HT1080 (cell line): ENCODE measurements at regions not wholly inside any gene's neighbourhood (a gene's known extent, or its start where the extent isn't known, plus 50 kb on each side); places are given as distances from the start of the nearest gene placed in this dataset.

ENCODE experiments used
- DNase-seq: peaks from one replicate; pipeline ENCODE4 v3.0.0-alpha.2; 2015; ENCODE audit warnings: low read depth

DNA sequence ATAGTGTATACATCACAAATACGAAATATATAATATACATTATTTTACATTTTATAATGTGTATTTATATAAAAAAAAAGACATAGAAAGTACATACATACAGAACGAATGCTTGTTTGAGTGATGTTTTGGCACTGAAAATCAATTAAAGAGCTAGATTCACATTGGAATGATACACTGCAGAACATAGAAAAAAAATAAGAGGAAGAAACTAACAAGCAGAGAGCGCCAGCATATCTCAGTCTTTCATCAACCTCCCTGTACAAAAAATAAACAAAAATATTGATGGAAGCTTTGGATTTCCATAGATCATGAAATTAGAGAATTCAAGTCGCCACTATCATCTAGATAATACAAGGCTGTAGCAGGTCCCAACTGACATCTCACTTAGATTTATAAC is 420.6 kb downstream of the CENPC start:
- DNase-seq = no peak

DNA sequence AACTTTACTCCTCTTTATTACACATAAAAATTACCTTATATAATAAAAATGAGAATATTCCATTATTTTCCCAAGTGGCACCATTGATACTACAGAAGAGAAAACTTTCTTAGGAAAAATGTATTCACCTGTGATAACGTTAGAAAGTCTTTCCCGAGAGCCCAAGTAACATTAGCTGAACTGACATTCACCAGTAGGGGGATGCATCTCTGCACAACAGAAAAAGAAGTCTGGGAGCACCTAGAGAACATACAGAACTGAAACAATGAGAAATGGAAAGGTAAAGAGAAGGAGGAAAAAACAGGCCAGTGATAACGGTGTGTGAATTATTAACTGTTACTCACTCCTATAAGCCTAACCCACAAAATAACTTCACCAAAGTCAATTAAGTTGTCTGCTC is 423.3 kb downstream of the CENPC start:
- DNase-seq = peak; percentile 24

DNA sequence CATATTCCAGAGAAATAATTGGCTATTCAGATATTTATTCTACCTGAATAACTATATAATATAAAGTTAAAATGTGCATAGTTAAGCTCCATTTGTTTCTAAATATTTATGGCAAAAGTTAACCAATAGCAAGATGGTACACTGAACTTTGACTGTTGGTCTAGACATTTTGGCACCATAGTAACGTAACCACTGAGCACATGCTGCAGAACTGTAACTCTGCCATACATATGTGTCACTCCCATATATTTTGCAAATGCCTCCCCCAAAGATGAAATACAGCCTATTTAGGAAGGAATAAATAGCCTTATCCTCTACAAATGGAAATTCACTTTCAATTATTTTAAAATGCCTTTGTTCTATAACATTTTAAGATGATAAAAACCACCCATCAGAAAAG is 424.9 kb downstream of the CENPC start:
- DNase-seq = no peak

DNA sequence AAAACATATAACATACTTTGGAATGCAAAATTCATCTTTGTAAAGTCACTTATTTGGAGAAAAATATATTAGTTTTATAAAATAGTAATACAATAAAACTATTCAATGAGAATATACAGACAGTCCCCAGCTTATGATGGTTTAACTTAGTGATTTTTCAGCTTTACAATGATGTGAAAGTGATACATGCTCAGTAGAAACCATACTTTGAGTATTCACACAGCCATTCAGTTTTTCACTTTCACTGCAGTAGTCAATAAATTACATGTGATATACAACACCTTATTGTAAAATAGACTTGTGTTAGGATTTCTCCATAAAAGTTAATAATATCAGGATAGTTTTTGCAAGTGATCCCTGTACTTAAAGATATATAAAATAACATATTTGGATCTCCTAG is 436.0 kb downstream of the CENPC start:
- DNase-seq = no peak

DNA sequence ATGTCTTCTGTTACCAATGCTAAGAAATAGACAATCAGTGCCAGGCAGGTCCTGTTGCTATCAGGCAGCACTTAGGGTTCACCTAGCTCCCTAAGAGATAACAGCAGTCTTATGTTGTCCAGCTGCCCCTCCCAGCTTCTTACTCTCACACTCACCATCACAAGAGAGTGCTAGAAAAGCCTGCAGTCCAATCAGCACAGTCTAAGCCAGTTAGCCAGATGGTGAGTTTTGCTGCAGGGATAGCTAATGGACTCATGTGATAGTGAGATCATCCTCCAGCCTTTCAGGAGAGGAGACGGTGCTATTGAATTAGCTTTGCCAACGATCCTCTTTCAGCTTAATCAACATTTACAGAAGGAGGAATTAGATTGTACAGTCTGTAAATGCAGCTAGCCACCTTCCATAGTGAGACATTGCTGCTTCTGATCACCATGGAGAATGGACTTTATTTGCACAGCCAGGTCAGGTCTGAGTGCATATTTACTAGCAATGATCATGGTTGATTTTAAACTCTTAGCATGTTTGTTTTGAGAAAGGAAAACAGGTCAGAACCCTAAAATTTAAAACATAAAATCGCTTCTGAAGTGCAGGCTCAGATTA is 438.3 kb downstream of the CENPC start:
- DNase-seq = no peak

DNA sequence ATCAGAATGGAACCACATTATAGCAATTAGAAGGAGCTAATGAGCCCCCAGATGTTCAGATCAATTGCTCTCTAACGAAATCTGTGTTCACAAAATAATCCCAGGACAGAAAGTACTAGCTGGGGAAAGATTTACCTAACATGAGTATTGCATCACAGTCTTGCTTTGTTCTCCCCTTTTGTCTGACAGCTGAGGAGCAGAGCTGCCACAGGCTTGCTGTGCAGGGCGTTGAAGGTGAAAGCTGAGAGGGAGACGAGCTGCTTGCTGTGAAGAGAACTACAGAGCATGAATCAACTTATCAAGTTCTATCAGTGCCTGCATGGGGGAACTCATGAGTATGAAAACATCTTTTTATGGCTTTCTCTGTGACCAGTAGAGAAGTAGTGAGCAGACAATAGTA is 441.2 kb downstream of the CENPC start:
- DNase-seq = no peak

DNA sequence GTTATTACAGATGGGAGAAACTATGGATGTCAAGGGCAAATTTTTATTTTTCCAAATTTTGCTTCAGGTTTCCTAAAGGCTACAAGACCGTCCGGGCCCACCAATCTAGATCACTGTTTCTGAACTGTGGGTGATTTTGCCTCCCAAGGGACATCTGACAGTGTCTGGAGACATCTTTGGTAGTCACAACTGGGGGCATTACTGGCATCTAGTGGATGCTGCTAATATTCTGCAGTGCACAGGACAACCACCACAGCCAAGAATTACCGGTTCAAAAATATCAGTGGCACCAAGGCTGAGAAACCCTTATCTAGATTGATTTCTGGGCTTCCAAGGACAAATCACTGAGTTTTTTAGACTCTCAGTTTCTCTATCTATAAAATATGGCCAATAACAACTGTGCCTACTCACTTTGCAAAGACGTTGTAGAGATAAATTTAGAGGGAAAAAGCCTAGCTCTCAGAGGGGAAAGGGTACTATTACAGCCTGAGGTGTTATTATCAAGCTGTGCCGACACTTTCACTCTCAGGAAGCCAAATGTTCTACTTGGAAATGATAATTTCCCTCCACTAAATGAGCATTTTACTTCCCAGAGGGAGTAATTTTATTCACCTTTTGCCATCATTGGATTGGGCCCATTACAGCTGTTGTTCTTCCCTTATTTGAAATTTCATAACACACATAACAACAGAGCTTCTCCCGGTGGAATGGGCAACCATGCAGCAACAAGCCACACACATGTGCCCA is 442.1 kb downstream of the CENPC start:
- no peak for DNase-seq

DNA sequence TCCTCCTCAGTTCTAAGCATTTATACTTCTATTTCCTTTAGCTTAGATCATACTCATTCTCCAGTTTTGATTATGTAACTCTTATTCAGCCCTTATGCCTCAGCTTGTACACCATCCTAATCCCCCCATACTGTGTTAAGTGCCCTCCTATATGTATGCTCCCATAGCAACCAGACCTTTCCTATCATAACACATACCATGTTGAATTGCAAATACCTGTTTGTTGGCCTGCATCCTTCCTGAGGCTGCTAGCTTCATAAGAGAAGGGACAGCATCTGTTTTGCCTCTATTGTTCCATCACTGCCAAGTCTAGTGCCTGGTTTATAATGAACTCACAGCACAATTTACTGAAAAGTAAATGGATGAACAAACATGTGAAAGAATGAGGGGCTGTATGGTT is 443.7 kb downstream of the CENPC start:
- no peak for DNase-seq

DNA sequence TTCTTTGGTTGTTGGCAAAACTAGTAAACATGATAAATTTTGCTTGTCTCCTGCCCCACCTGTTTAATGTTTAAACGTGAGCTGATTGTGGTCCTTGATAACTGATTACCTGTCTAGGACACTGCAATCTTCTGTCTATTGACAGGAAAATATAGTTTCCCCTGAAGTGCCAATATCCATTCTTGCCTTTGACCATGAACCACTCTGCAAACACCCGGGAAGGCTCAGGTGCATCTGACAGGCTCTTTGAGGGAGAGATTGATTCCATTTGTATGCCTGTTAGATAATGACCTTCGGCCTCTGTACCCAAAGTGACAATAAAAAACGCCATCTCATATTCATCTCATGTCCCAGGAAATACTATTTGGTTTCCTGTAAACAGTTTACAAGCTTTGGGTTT is 453.0 kb downstream of the CENPC start:
- DNase-seq = no peak

DNA sequence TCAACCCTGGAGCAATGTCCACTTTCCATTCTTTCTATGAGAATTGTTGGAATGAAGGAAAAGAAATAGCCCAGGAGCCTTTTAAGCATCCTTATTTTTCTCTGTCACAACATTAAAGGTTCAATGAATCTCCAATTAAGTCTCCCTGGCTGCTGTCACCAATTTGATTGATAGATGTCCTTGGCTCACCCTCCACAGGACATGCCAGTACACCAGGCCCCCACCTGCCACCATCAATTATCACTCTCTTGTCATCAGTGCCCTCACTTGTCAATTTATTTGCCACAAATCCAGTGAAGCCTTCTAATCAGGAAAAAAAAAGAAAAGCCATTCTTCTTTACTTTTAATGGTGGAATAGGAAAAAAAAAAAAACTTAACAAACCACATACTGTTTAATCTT is 453.6 kb downstream of the CENPC start:
- DNase-seq = no peak

DNA sequence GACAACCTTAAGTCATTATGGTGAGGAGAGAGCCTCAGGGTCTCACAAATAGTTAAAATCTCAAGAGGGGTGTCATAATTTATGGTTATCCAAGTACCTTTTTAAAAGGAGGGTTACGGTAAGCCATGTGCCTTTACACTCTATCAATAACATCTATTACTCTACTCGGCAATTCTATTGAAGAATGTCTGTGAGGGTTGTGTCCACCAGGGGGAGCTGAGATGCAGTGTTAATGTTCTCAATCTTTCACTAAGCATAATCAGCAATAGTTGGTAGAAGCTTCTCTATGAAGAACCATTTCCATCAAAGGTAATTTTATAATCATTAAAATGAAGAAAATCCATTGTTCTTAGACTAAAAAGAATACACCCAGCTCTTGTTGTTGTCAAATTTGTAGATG is 457.4 kb downstream of the CENPC start:
- peak; percentile 11 for DNase-seq

DNA sequence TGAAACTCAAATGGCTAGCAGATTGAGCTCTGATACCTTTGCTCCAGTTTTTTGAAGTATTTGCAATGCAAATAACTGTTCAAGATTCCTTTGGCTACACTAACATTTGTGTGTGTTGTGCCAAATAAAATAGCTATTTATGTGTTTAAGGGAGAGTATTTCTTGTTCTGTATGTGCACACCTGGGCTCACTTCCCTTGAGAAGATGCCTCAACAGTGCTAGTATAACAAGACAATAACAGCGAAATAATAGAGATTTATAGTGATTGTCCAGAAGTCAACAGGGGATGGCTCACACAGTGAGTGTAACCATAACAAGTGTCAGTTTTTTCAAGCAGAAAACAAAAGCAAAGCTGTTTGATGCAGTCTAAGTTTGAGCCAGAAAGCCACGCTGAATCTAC is 460.5 kb downstream of the CENPC start:
- no peak for DNase-seq

DNA sequence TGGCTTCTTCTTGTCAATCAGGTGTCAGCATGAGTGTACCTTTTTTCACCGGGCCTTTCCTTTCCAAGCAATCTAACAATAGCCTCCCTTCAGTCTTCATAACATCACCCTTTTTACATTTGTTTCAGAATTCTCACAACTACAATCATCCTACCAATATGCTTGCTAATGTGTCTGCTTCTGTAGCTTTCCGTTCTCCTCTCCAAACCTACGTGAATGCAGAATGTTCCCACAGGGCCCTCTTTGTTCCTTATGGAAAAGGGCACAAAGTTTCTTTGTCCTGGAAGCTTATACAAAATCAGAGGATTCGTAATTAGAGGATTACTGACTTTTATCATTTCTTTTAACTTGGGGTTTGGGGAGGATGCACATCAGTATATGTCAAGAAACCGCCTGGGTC is 461.8 kb downstream of the CENPC start:
- DNase-seq = no peak

DNA sequence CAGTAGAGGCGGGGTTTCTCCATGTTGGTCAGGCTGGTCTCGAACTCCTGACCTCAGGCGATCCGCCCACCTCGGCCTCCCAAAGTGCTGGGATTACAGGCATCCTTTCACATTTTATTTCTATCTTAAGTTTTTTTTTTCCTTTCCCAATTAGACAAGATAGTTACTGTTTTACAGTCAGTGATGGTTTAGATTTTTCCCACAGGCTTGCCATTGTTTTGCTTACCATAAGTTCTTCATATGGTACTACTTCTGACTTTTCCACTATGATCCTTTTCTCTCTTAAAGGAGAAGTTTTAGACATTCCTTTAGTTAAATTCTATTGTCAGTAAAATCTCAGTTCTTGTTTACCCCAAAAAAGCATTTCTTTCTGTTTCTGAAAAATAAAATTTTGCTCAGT is 462.6 kb downstream of the CENPC start:
- no peak for DNase-seq

DNA sequence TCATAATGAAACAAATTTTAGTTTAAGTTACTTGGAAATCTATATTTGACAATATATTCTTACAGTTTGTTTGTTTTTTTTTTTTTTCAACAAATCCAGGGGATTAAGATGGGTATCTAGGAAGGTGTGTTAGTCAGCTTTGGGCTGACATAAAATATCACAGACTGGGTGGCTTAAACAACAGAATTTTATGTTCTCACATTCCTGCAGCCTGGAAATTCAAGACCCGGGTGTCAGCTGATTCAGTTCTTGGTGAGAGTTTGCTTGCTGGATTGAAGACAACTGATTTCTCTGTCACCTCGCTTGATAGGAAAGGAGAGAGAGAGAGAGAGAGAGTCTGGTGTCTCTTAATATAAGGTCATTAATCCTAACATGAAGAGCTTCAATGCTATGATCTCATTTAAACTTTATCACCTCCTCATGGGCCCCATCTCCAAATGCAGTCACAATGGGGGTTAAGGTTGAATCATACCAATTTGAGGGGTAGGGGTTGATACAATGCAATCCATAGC is 465.2 kb downstream of the CENPC start:
- no peak for DNase-seq

DNA sequence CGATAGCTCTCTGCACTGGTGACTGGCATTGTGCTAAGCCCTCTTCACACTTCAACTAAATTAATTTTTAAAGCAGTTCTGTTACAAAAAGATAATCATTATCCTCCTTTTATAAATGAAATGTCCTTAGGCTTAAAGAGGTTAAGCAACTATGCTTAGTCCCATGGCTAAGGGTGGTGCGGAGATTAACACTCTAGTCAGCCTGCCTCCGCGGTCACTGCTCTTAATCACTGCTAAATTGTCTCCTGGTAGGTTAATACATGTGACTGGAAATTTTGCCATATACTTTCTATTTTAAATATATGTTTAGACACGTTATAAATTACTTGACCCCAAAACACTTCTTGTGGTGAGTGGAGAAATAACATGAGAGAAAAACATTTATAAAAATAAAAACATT is 473.7 kb downstream of the CENPC start:
- no peak for DNase-seq

DNA sequence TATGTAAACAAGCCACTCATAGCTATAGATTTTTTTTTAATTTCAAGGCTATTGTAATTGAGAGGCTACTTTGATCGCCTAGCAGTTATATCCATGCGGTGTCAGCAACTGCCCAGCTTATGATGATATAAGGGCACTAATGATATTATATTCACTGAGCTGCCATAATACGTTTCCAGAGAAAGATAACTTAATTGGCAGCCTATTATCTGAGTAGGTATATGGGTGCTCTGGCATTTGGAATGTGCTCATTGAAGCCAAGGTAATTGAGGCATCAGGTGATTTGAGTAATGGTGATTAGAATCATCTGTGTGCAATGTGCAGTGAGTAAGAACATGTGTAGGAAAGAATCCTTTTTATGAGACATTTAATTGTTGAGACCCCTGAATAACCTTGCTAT is 490.0 kb downstream of the CENPC start:
- DNase-seq = no peak

DNA sequence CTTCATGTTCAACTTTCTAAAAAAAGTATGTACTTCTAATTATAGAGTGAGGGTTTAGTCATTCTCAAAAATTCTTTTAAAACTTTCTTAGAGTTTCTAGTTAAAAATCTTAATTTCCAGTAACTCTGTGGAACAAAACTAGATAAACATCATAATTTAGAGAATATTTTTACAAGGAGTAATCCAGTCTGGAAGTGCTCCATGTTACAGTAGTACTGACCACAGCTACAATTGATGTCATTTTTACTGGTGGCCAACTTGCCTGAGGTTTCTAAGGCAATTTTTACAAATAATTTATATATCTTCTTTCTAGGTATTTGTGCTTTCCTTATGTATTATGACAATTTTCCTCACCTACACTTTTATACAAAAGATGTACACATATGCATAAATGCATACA is 490.4 kb downstream of the CENPC start:
- DNase-seq = no peak

DNA sequence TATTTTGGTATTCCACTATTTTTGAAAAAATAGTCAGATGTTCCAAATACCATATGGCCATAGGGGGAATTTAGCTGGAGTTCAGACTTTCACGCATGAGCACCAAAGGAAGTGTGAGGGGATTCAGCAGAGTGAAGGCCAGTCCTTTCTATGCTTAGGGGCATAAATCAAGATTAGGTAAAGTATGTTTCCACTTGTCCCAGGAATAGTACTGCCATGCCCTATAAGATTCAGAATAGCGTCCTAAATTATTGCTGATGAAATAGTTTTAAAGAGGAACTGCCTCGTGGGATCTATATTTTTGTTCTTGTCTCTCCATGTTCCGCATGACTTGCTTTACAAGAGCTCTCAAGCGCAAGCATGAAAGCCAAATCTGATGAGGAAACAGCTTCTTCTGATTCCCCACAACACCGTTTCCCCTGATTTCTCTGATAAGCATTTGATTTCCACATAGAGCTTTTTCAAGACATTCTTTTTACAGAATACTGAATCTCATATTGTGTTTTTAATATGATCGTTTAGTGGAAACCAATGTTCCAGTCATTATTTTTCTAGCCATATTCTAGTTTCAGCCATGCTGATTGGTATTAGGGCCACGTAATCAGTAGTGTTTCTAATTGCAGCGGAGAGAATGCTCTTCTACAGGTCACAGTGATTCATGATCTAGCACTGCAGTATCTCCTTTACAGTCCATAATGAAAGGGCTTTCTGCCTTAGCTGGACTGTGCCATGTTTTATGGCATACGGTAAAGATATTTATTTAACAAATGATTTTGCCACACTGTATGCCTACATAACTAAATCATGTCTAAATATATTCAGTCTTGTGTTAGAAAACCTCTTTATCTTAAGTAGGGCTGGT is 492.3 kb downstream of the CENPC start:
- DNase-seq = no peak

DNA sequence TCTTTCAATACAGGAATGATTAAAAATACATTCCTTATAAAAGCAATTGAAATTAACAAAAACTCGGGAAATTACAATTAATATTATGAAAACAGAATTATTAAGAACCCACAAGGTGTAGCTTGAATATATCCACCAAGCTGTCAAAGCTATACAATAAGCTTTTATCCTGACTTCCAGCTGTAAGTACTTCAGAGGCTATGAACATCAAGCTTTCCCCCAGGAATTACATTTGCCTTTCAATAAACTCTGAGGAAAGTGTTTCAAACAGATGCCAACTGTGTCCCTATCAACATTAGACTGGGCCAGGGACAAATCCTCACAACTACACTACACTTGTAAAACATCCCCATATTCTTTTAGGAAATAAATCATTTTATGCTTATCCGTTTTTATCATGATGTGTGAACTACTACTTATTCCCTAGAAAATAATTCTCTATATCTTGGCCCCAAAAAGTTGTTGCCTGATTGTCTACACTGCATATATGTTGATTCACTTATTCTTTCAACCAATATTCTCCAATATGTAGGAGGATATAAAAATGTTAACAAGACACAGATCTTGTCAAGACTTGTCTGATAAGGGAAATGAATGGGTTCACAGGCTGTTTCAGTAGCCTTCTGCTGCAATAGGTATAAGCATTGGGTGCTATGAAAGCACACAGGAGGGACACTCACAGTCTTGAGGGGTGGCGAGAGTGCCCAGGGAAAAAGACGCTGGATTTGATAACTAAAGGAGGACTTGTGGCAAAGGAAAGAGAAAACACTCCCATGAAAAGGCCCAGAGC is 494.1 kb downstream of the CENPC start:
- no peak for DNase-seq

DNA sequence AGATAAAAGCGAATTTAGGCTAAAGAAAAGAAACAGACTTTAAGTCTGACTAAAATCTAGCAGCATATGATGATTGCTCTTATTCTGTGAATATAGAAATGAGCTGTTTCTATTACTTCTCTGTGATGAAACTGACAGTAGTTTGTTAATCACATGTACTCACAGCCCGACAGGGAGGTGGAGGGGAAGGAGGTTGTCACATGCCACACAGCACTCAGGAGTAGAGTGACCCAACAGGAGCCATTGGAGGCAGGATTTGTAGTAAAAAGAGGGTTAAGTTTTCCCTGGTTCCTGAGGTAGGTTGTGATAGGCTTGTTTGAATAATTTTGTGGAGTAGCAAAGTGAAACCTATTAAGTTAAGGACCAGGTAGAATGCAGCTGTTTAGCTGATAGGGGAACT is 495.9 kb downstream of the CENPC start:
- no peak for DNase-seq

DNA sequence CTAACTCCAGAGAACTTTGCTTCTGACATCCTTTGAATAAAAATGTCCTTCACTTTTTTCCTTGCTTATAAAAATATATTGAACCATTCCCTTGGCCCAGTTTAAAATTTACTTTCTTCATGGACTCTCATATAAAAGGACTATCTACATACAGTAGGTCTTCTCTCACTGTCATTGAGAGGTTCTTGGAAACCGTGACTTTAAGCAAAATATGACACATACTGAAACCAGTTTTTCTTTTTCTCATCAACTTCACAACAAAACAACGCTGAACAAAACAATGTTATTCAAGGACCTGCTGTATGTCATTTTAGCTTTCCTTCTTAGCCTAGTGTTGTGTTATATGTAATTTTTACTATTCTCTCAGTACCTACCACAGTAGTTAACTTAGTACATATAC is 496.8 kb downstream of the CENPC start:
- DNase-seq = no peak
